ENCODE measurements at regions not wholly inside any gene's neighbourhood (a gene's known extent, or its start where the extent isn't known, plus 50 kb on each side); places are given as distances from the start of the nearest gene placed in this dataset.
A peak's percentile ranks its signal among the peaks of the same experiment; 100 is the strongest.
"Not testable (repeated sequence)": the region's sequence is repeated elsewhere in the genome, so short reads cannot be mapped to it uniquely, and the experiment has no call there.

DNA sequence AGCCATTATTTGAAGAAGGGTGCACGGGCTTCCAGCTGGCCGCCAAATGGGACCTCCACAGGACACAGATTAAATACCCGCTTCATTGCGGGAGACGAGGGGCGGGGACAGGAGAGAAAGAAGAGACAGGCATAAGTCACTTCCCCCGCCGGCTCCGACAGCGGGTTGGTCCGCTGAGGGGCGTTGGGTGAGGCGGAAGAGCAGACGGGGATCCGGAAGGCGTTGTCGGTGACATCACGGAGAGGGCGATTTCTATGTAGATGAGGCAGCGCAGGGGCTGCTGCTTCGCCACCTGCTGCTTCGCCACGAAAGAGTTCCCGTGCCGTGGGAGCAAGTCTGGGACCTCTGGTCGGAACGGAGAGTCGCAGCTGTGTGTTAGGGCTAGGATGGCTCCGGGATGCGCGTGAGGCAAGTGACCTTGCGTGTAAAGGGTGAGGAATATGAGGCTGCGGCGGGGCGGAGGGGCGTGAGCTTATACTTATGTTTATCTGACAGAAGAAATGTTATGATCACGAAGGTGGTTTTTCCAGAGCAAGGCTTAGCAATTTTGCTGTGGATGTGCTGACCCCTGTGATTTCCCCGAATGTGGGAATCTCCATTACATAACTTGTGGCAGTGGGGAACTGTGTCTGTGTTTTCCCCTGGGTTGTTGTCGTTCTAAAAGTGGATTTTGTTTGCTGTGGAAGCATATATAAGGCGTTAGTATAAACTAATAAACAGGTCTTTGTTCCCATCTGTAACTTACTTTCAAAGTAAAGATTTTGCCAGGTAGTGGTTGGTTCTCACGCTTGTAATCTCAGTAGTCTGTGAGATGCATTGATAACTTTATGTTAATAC lies 52.9 kb downstream of the PPIAL4C start (continued):
- TF ChIP-seq ARID4B (CRISPR knock-in tag; IDR thresholded peaks at IDR 0.05; ENCODE audit: borderline replicate concordance) (peak; percentile 39; the same call in 1 of the 2 replicates), ERG (CRISPR knock-in tag; IDR thresholded peaks at IDR 0.05) (peak; percentile 92; the same call in 1 of the 2 replicates), TEAD1 (CRISPR knock-in tag; IDR thresholded peaks at IDR 0.05) (peak; percentile 52; the same call in 1 of the 2 replicates), SMAD3 (CRISPR knock-in tag; IDR thresholded peaks at IDR 0.05; ENCODE audit: borderline replicate concordance) (peak; percentile 71; the same call in 1 of the 2 replicates)

DNA sequence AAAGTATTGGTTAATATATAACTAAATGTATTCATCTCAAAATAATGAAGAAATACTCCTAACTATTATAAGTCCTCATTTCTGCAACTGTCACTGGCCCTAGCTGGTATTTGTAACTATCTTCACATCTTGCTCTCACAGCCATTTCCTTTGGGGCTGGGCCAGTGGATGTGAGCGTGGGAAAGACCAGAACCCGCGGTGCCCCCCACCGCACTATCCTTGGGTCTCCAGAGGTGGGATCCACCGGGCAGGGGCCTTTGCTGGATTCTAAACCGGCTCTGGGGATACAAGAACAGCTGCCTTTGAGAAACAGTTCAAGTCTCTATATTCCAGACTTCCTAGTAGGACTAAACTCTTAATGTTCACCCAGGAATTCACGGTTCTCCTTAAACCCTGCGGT lies 54.8 kb downstream of the PPIAL4C start:
- H3K27me3 Mint-ChIP-seq (ENCODE audit: low read depth); CTCF ChIA-PET; H3K9me3 Mint-ChIP-seq; H3K36me3 Mint-ChIP-seq; DNase-seq (ENCODE audit: low spot score); POLR2A ChIA-PET; H3K4me3 Mint-ChIP-seq; ATAC-seq: not testable (repeated sequence)
- H3K27ac Mint-ChIP-seq: peak overlapping the region; percentile 53; the same call in 1 of the 2 replicates
- peaks cover 24% of the 10 kb centered on the region for H3K4me1 Mint-ChIP-seq

DNA sequence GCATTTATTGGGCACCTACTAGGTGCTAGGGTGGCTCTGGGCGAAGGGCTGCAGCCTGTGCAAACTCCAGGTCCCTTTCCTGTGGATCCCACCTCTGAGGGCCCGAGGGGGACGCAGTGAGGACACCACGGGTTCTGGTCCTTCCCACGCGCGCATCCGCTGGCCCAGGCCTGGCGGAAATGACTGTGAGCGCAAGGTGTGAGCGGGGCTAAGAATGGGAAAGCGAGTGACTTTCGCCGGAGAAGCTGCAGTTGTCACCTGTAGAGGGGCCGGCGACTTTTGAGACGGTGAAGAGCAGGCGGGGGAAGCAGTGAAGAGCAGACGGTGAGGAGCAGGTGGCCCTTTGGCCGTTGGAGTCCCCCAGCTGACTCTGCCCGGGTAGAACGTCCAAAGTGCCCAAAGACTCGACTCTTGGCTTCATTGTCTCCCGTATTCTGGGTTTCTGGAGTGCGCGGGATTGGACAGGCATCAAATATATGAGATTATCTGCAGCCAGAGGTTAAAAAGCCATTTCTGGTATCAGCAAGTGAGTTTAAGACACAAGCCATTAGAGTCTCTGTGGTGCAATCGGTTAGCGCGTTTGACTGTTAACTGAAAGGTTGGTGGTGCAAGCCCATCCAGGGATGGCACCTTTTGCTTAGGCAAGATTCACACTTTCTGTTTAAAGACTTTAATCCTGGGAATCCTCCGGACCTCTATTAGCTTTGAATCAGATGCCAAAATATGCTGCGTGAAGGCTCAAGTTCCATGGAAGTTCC lies 55.4 kb downstream of the PPIAL4C start:
- DNase-seq (ENCODE audit: low spot score): peak; percentile 20
- ATAC-seq; H3K36me3 Mint-ChIP-seq; H3K4me3 Mint-ChIP-seq; H3K9me3 Mint-ChIP-seq; H3K27me3 Mint-ChIP-seq (ENCODE audit: low read depth); POLR2A ChIA-PET; CTCF ChIA-PET: not testable (repeated sequence)
- peak overlapping the region; percentile 53; the same call in 1 of the 2 replicates for H3K27ac Mint-ChIP-seq
- H3K4me1 Mint-ChIP-seq: peaks cover 21% of the 10 kb centered on the region

- DNase-seq (ENCODE audit: low spot score); H3K9me3 Mint-ChIP-seq; CTCF ChIA-PET; H3K27me3 Mint-ChIP-seq (ENCODE audit: low read depth); POLR2A ChIA-PET; H3K4me3 Mint-ChIP-seq; H3K36me3 Mint-ChIP-seq; ATAC-seq: not testable (repeated sequence)
- Mint-ChIP-seq H3K27ac (0 out of 2 replicates have a peak overlapping the region, but pooled peaks have one; percentile 41), H3K4me1 (peaks cover 12% of the 10 kb centered on the region)
Observed at GRCh38 chr1:149641179-149641578, 57.5 kb downstream of the PPIAL4C start.

DNA sequence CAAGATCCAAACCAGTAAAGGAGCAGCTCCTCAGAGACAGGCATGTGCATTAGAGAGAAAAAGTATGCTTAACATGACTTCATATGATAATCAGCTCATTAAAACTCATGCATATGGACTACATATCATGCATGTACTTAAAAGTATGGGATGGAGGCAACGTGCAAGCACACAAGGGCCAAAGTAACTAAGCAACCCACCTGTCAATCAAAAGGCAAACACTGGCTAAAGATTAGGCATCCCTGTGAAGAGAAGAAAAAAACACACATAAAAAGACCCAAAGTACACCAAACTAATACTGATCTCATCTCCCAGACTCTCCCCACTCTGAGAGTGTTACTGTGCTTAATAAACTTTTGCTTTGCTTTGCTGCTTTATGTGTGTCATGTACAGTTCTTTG lies 61.2 kb downstream of the PPIAL4C start:
- CTCF ChIA-PET; H3K4me3 Mint-ChIP-seq; H3K27me3 Mint-ChIP-seq (ENCODE audit: low read depth); ATAC-seq; H3K27ac Mint-ChIP-seq; POLR2A ChIA-PET; H3K36me3 Mint-ChIP-seq; DNase-seq (ENCODE audit: low spot score); H3K9me3 Mint-ChIP-seq; H3K4me1 Mint-ChIP-seq: not testable (repeated sequence)

GRCh38 chr1:149646360-149647017 lies 62.8 kb downstream of the PPIAL4C start:
- peak overlapping the region; percentile 84 for H3K4me3 Mint-ChIP-seq
- H3K27me3 Mint-ChIP-seq (ENCODE audit: low read depth); POLR2A ChIA-PET; H3K4me1 Mint-ChIP-seq; CTCF ChIA-PET; H3K36me3 Mint-ChIP-seq; H3K27ac Mint-ChIP-seq; H3K9me3 Mint-ChIP-seq: not testable (repeated sequence)
- ATAC-seq: peak; percentile 92
- peak; percentile 40 for DNase-seq (ENCODE audit: low spot score)

DNA sequence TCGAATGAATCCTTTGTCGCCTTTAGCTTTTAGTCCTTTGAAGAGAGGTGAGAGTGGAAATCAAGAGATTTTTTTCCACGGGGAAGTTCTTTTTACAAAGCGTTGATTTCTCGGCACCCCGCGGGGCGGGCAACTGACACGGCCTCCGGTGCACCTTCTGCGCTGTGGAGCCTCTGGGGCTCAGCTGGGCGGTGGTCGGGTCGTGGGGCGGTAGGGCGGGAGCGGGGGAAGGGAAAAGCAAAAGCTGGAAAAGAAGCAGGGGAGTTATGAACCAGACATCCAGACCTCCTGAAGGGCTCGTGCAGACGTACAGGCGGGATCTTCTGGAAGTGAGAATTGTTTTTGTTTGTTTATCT lies 63.3 kb downstream of the PPIAL4C start:
- H3K4me3 Mint-ChIP-seq: peak overlapping the region; percentile 84
- H3K27ac Mint-ChIP-seq: not testable (repeated sequence)
- peak; percentile 35; the same call in 1 of the 2 replicates for ATAC-seq

GRCh38 chr1:149657750-149658149 lies 74.1 kb downstream of the PPIAL4C start:
- POLR2A ChIA-PET; H3K27ac Mint-ChIP-seq; H3K4me1 Mint-ChIP-seq; H3K36me3 Mint-ChIP-seq; H3K27me3 Mint-ChIP-seq (ENCODE audit: low read depth); H3K9me3 Mint-ChIP-seq; ATAC-seq; H3K4me3 Mint-ChIP-seq; DNase-seq (ENCODE audit: low spot score); CTCF ChIA-PET: not testable (repeated sequence)

More for the DNA sequence above, 63.3 kb downstream of the PPIAL4C start:
- H3K9me3 Mint-ChIP-seq; H3K27me3 Mint-ChIP-seq (ENCODE audit: low read depth); H3K4me1 Mint-ChIP-seq; CTCF ChIA-PET; POLR2A ChIA-PET; H3K36me3 Mint-ChIP-seq: not testable (repeated sequence)
- peak; percentile 22 for DNase-seq (ENCODE audit: low spot score)

DNA sequence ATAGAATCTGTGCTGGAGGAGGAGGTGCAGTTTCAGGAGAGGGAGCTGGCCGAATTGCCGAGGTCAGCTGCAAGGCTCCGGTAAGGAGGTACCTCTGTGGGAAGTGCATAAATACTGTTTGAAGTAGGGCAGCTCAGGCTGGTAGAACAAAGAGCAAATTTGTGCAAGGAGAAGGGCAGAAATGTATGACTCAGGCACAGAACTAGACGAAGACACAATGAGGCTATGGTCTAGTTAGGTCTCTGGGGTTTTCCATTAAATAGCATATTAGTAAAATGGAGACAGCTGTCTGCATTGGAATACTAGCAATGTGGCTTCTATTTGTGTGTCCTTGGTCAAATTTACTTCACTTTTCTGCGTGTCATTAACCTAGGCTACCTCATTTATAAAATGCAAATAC lies 74.5 kb downstream of the PPIAL4C start:
- H3K27me3 Mint-ChIP-seq (ENCODE audit: low read depth); H3K36me3 Mint-ChIP-seq; H3K4me1 Mint-ChIP-seq; DNase-seq (ENCODE audit: low spot score); H3K9me3 Mint-ChIP-seq; CTCF ChIA-PET; H3K27ac Mint-ChIP-seq; POLR2A ChIA-PET; H3K4me3 Mint-ChIP-seq: not testable (repeated sequence)
- 0 out of 2 replicates have a peak, but pooled peaks have one; percentile 22 for ATAC-seq
